ENCODE measurements at regions not wholly inside any gene's neighbourhood (a gene's known extent, or its start where the extent isn't known, plus 50 kb on each side); places are given as distances from the start of the nearest gene placed in this dataset.

GRCh38 chr2:67930156-67930555, 132.6 kb downstream of the C1D start:
- Mint-ChIP-seq H3K4me1 (no peaks in the 10 kb centered on the region), H3K27me3 (ENCODE audit: low read depth in 3 of 3) (peaks cover 2% of the 10 kb centered on the region in 3 donors), H3K9me3 (peaks cover 0 to 2% (median 0%) of the 10 kb centered on the region in 7 donors), H3K4me3 (no peak overlapping the region), H3K27ac (no peak overlapping the region), H3K36me3 (no peaks in the 10 kb centered on the region)
- H3K4me2 ChIP-seq (replicated peaks; ENCODE audit: extremely low read depth, low read length, poor library complexity, severe bottlenecking): no peak overlapping the region
- H3K27me3 ChIP-seq (ENCODE audit: control insufficient read depth in 2 of 2, insufficient read depth in 2 of 2, low read length in 2 of 2): peaks cover 0 to 2% of the 10 kb centered on the region in 2 donors
- H3K9ac ChIP-seq (ENCODE audit: insufficient read depth, low read length, poor library complexity, severe bottlenecking): no peak overlapping the region
- H3K4me3 ChIP-seq (replicated peaks in 1 of 3; ENCODE audit: low read depth in 2 of 3, low read length in 3 of 3): no peak overlapping the region
- no peak overlapping the region for H2AFZ ChIP-seq (ENCODE audit: insufficient read depth, low read depth, low read length, poor library complexity, severe bottlenecking)
- H4K20me1 ChIP-seq (ENCODE audit: insufficient read depth, low read length): no peaks in the 10 kb centered on the region
- H3K4me1 ChIP-seq (ENCODE audit: control insufficient read depth in 1 of 2, insufficient read depth in 2 of 2, low read length in 2 of 2): no peaks in the 10 kb centered on the region
- H3K9me3 ChIP-seq (replicated peaks in 1 of 2; ENCODE audit: control insufficient read depth in 1 of 2, insufficient read depth in 1 of 2, low read length in 2 of 2): no peaks in the 10 kb centered on the region
- TF ChIP-seq CTCF (IDR thresholded peaks at IDR 0.05): no peak
- no peaks in the 10 kb centered on the region for H3K36me3 ChIP-seq (replicated peaks in 1 of 2; ENCODE audit: control insufficient read depth in 1 of 2, insufficient read depth in 2 of 2, low read length in 2 of 2)
- no peak overlapping the region for H3K27ac ChIP-seq (ENCODE audit: low read depth in 1 of 2, low read length in 2 of 2)
- 100% methylated on average over 2 of the region's 3 CpGs for WGBS (ENCODE audit: insufficient coverage)
- H3K79me2 ChIP-seq (ENCODE audit: insufficient read depth, low read length): no peaks in the 10 kb centered on the region
- no peak for DNase-seq
- intact Hi-C loops (cut with micrococcal nuclease): no loop called here

GRCh38 chr2:67936969-67937368, 125.8 kb downstream of the C1D start:
- WGBS (ENCODE audit: insufficient coverage): no CpG with 5 or more reads among the region's 3 CpGs
- H3K27me3 Mint-ChIP-seq (ENCODE audit: low read depth in 3 of 3): peaks cover 0 to 5% (median 2%) of the 10 kb centered on the region in 3 donors
- Histone ChIP-seq H3K27me3 (ENCODE audit: control insufficient read depth in 2 of 2, insufficient read depth in 2 of 2, low read length in 2 of 2) (no peaks in the 10 kb centered on the region), H3K27ac (ENCODE audit: low read depth in 1 of 2, low read length in 2 of 2) (no peak overlapping the region), H3K4me1 (ENCODE audit: control insufficient read depth in 1 of 2, insufficient read depth in 2 of 2, low read length in 2 of 2) (no peaks in the 10 kb centered on the region), H3K79me2 (ENCODE audit: insufficient read depth, low read length) (no peaks in the 10 kb centered on the region), H3K4me3 (replicated peaks in 1 of 3; ENCODE audit: low read depth in 2 of 3, low read length in 3 of 3) (no peak overlapping the region), H3K9me3 (replicated peaks in 1 of 2; ENCODE audit: control insufficient read depth in 1 of 2, insufficient read depth in 1 of 2, low read length in 2 of 2) (no peaks in the 10 kb centered on the region), H2AFZ (ENCODE audit: insufficient read depth, low read depth, low read length, poor library complexity, severe bottlenecking) (no peak overlapping the region), H3K36me3 (replicated peaks in 1 of 2; ENCODE audit: control insufficient read depth in 1 of 2, insufficient read depth in 2 of 2, low read length in 2 of 2) (no peaks in the 10 kb centered on the region), H3K9ac (ENCODE audit: insufficient read depth, low read length, poor library complexity, severe bottlenecking) (no peak overlapping the region), H4K20me1 (ENCODE audit: insufficient read depth, low read length) (no peaks in the 10 kb centered on the region), H3K4me2 (replicated peaks; ENCODE audit: extremely low read depth, low read length, poor library complexity, severe bottlenecking) (no peak overlapping the region)
- intact Hi-C loops (cut with micrococcal nuclease): no loop called here
- H3K4me3 Mint-ChIP-seq: no peak overlapping the region
- H3K36me3 Mint-ChIP-seq: no peaks in the 10 kb centered on the region
- no peak for TF ChIP-seq CTCF (IDR thresholded peaks at IDR 0.05)
- H3K27ac Mint-ChIP-seq: no peak overlapping the region
- H3K9me3 Mint-ChIP-seq: peaks cover 0 to 10% (median 3%) of the 10 kb centered on the region in 7 donors
- no peak for DNase-seq
- no peaks in the 10 kb centered on the region for H3K4me1 Mint-ChIP-seq
